ENCODE measurements at regions not wholly inside any gene's neighbourhood (a gene's known extent, or its start where the extent isn't known, plus 50 kb on each side); places are given as distances from the start of the nearest gene placed in this dataset.

DNA sequence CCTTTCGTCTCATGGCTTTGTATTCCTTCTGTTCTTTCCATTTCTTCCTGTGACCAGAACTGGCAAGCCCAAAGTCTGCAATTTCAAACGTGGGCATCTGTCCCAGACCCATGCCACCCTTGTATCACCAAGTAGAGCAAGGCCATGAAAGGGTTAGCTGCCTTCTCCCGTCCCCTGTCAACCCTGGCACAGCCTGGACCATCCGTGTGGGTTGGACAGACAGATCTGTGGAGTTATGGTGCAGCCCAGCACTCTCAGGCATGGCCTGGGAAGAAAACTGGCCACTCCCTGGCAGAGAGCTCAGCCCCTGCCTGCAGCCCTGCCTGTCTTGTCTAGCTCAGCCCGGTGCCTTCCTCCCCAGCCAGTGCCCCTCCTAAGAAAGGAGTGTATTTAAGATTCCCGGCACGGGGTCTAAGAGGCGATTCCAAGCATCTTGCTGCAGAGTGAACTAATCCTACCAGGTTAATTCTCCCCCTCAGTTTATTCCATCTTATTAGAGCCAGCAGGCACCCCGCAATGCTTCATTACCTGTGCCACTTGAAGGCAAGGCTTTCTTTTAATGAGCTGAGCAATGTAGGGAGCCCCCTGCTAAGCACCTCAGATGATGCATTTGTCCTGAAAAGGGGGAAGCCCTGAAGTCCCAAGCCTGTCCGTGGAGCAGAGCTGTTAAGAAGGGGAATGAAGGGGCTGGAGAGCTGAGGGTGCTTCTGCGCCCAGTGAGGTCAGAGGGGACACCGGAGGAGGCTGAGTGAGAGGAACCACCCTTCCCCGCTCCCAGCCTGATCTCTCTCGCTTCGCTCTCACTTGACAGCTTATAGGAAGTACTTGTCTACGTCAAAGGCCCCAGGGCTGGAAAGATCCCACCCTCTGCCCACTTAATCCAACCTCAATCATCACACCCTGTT is 130.6 kb downstream of the SPATA19 start:
- Histone ChIP-seq H2AFZ (ENCODE audit: low read length) (no peak overlapping the region), H3K27ac (ENCODE audit: low read depth, low read length) (no peak overlapping the region), H3K27me3 (ENCODE audit: insufficient read depth, low read length) (no peaks in the 10 kb centered on the region), H3K79me2 (ENCODE audit: insufficient read depth, low read length) (no peaks in the 10 kb centered on the region), H3K4me1 (ENCODE audit: insufficient read depth, low read length) (no peaks in the 10 kb centered on the region), H3K4me2 (ENCODE audit: insufficient read depth, low read length) (no peak overlapping the region), H3K9me3 (ENCODE audit: low read depth, low read length) (no peaks in the 10 kb centered on the region), H3K36me3 (ENCODE audit: insufficient read depth, low read length) (no peaks in the 10 kb centered on the region), H3K4me3 (ENCODE audit: insufficient read depth, low read length) (no peak overlapping the region), H4K20me1 (ENCODE audit: insufficient read depth, low read length) (no peaks in the 10 kb centered on the region)
- TF ChIP-seq, protein P1, sequence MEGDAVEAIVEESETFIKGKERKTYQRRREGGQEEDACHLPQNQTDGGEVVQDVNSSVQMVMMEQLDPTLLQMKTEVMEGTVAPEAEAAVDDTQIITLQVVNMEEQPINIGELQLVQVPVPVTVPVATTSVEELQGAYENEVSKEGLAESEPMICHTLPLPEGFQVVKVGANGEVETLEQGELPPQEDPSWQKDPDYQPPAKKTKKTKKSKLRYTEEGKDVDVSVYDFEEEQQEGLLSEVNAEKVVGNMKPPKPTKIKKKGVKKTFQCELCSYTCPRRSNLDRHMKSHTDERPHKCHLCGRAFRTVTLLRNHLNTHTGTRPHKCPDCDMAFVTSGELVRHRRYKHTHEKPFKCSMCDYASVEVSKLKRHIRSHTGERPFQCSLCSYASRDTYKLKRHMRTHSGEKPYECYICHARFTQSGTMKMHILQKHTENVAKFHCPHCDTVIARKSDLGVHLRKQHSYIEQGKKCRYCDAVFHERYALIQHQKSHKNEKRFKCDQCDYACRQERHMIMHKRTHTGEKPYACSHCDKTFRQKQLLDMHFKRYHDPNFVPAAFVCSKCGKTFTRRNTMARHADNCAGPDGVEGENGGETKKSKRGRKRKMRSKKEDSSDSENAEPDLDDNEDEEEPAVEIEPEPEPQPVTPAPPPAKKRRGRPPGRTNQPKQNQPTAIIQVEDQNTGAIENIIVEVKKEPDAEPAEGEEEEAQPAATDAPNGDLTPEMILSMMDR (IDR thresholded peaks at IDR 0.05; ENCODE audit: extremely low read depth, low read depth, low read length), result no peak
- no peak for DNase-seq (ENCODE audit: insufficient read length, low spot score, missing footprints)

DNA sequence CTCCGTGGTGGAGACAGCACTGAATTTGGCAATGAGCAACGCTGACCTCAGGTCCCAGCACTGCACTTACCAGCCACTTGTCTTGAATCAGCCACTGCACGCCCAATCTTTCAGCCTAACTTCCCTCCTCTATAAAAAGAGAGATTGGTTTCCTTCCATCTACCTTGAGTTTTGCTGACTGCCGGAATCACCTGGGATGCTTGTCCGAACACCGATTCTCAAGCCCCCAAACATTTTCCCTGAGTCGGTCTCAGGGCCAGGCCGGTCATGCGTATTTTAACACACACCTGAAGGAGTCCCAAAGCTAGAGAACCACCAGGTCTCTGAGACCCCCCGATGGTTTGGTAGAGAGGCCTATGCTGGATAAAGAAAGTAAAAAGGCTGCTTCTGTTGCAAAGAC is 131.5 kb downstream of the SPATA19 start:
- no peaks in the 10 kb centered on the region for H3K27me3 ChIP-seq (ENCODE audit: insufficient read depth, low read length)
- H3K79me2 ChIP-seq (ENCODE audit: insufficient read depth, low read length), result no peaks in the 10 kb centered on the region
- no peak for DNase-seq (ENCODE audit: insufficient read length, low spot score, missing footprints)
- no peak overlapping the region for H3K4me2 ChIP-seq (ENCODE audit: insufficient read depth, low read length)
- no peak overlapping the region for H3K27ac ChIP-seq (ENCODE audit: low read depth, low read length)
- no peaks in the 10 kb centered on the region for H4K20me1 ChIP-seq (ENCODE audit: insufficient read depth, low read length)
- no peak overlapping the region for H2AFZ ChIP-seq (ENCODE audit: low read length)
- H3K36me3 ChIP-seq (ENCODE audit: insufficient read depth, low read length), result no peaks in the 10 kb centered on the region
- TF ChIP-seq, protein P1 (IDR thresholded peaks at IDR 0.05; ENCODE audit: extremely low read depth, low read depth, low read length), result no peak
- no peak overlapping the region for H3K4me3 ChIP-seq (ENCODE audit: insufficient read depth, low read length)
- H3K9me3 ChIP-seq (ENCODE audit: low read depth, low read length), result no peaks in the 10 kb centered on the region
- no peaks in the 10 kb centered on the region for H3K4me1 ChIP-seq (ENCODE audit: insufficient read depth, low read length)

DNA sequence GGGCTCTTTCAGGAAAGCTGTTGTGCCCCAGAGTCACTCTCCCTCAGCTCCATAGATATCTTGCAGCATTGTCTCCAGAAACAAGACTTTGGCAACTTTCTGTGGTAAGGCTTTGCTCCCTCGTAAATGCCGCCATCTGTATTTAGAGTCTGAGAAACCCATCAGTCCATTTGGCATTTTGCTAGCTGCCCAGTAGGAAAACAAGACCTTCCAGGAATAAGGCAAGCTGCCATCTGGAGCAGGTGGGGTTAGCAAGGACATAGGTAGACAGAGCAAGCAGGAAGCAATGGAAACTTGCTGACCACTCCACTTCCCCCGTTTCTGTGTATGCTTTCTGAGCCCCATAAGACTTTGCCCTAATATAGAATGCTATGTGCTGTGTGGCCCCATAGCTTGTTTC is 131.9 kb downstream of the SPATA19 start:
- Histone ChIP-seq H4K20me1 (ENCODE audit: insufficient read depth, low read length) (no peaks in the 10 kb centered on the region), H3K4me2 (ENCODE audit: insufficient read depth, low read length) (no peak overlapping the region), H3K27me3 (ENCODE audit: insufficient read depth, low read length) (no peaks in the 10 kb centered on the region), H3K4me3 (ENCODE audit: insufficient read depth, low read length) (no peak overlapping the region), H3K27ac (ENCODE audit: low read depth, low read length) (no peak overlapping the region), H3K4me1 (ENCODE audit: insufficient read depth, low read length) (no peaks in the 10 kb centered on the region), H3K36me3 (ENCODE audit: insufficient read depth, low read length) (no peaks in the 10 kb centered on the region), H3K9me3 (ENCODE audit: low read depth, low read length) (no peaks in the 10 kb centered on the region), H2AFZ (ENCODE audit: low read length) (no peak overlapping the region), H3K79me2 (ENCODE audit: insufficient read depth, low read length) (no peaks in the 10 kb centered on the region)
- TF ChIP-seq, protein P1 (IDR thresholded peaks at IDR 0.05; ENCODE audit: extremely low read depth, low read depth, low read length), result no peak
- no peak for DNase-seq (ENCODE audit: insufficient read length, low spot score, missing footprints)

DNA sequence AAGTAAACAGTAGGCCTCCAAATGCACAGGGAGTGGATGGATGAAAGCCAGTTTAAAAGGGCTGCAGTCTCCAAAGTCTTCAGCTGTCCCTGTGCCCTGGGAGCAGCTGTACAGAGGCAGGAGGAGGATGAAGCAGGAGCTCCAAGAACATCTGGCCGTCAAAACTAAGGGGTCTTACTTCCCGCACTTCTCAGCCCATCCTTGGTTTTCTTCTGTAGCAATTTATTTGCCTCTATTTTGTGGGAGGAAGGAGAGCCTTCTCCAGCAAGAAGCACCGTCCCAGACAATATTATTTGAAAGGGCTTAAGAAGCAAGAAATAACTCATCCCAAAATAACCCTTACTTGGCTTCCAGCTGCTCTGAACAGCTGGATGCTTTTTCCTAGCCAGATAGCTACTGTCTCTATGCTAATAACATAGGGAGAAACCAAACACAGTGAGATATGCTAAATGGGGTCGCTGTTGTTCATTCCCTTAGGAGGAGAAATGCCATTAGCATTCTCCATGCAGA is 133.2 kb downstream of the SPATA19 start:
- no peak overlapping the region for H2AFZ ChIP-seq (ENCODE audit: low read length)
- no peaks in the 10 kb centered on the region for H3K4me1 ChIP-seq (ENCODE audit: insufficient read depth, low read length)
- no peaks in the 10 kb centered on the region for H3K36me3 ChIP-seq (ENCODE audit: insufficient read depth, low read length)
- no peaks in the 10 kb centered on the region for H3K9me3 ChIP-seq (ENCODE audit: low read depth, low read length)
- no peak overlapping the region for H3K4me2 ChIP-seq (ENCODE audit: insufficient read depth, low read length)
- DNase-seq (ENCODE audit: insufficient read length, low spot score, missing footprints), result no peak
- TF ChIP-seq, protein P1 (IDR thresholded peaks at IDR 0.05; ENCODE audit: extremely low read depth, low read depth, low read length), result no peak
- no peaks in the 10 kb centered on the region for H4K20me1 ChIP-seq (ENCODE audit: insufficient read depth, low read length)
- no peak overlapping the region for H3K27ac ChIP-seq (ENCODE audit: low read depth, low read length)
- H3K79me2 ChIP-seq (ENCODE audit: insufficient read depth, low read length), result no peaks in the 10 kb centered on the region
- H3K27me3 ChIP-seq (ENCODE audit: insufficient read depth, low read length), result no peaks in the 10 kb centered on the region
- H3K4me3 ChIP-seq (ENCODE audit: insufficient read depth, low read length), result no peak overlapping the region
